ENCODE measurements at regions not wholly inside any gene's neighbourhood (a gene's known extent, or its start where the extent isn't known, plus 50 kb on each side); places are given as distances from the start of the nearest gene placed in this dataset.

GRCh38 chr22:48522271-48522670 is 1305.4 kb downstream of the BRD1 start:
- CTCF ChIA-PET, result no interaction called here
- Histone ChIP-seq H3K9ac (ENCODE audit: low read length) (no peak overlapping the region), H3K4me3 (ENCODE audit: control extremely low read depth in 1 of 5, extremely low read depth in 1 of 5, insufficient read depth in 1 of 5, low read depth in 2 of 5, low read length in 4 of 5) (no peak overlapping the region), H3K4me2 (replicated peaks; ENCODE audit: low read depth, low read length, poor library complexity, severe bottlenecking) (no peak overlapping the region), H3K79me2 (ENCODE audit: control insufficient read depth, insufficient read depth, low read length) (no peaks in the 10 kb centered on the region), H3K36me3 (replicated peaks in 1 of 2; ENCODE audit: control extremely low read depth in 1 of 2, control insufficient read depth in 1 of 2, extremely low read depth in 1 of 2, insufficient read depth in 2 of 2, low read length in 1 of 2) (no peaks in the 10 kb centered on the region), H2AFZ (ENCODE audit: insufficient read depth, low read depth, low read length, poor library complexity, severe bottlenecking) (no peak overlapping the region), H3K4me1 (ENCODE audit: control insufficient read depth in 2 of 2, insufficient read depth in 2 of 2, low read length in 2 of 2) (no peaks in the 10 kb centered on the region), H3K27ac (ENCODE audit: low read length in 2 of 2) (no peak overlapping the region), H4K20me1 (ENCODE audit: control insufficient read depth, insufficient read depth, low read length, poor library complexity, severe bottlenecking) (no peaks in the 10 kb centered on the region), H3K9me3 (ENCODE audit: control extremely low read depth in 1 of 3, control insufficient read depth in 2 of 3, insufficient read depth in 1 of 3, low read length in 2 of 3) (no peaks in the 10 kb centered on the region), H3K27me3 (replicated peaks in 1 of 4; ENCODE audit: control extremely low read depth in 1 of 4, control insufficient read depth in 3 of 4, insufficient read depth in 4 of 4, low read length in 3 of 4) (no peaks in the 10 kb centered on the region)
- no peak for ATAC-seq (ENCODE audit: low read depth)
- no peak for TF ChIP-seq CTCF (IDR thresholded peaks at IDR 0.05)
- TF ChIP-seq EZH2 (IDR thresholded peaks at IDR 0.05; ENCODE audit: borderline replicate concordance, insufficient read depth, low read depth, low read length, poor library complexity, severe bottlenecking), result no peak
- H3K27me3 Mint-ChIP-seq, result no peaks in the 10 kb centered on the region
- no peak overlapping the region for H3K27ac Mint-ChIP-seq
- DNase-seq, result no peak
- intact Hi-C loops (cut with micrococcal nuclease), result no loop called here
- H3K9me3 Mint-ChIP-seq (ENCODE audit: insufficient read depth), result no peaks in the 10 kb centered on the region
- H3K4me3 Mint-ChIP-seq, result no peak overlapping the region
- POLR2A ChIA-PET, result no interaction called here
- 93% methylated on average over 9 of the region's 14 CpGs for WGBS (ENCODE audit: insufficient coverage)
- no peaks in the 10 kb centered on the region for H3K4me1 Mint-ChIP-seq

GRCh38 chr22:48520884-48521588 is 1306.6 kb downstream of the BRD1 start:
- Histone ChIP-seq H4K20me1 (ENCODE audit: control insufficient read depth, insufficient read depth, low read length, poor library complexity, severe bottlenecking) (no peaks in the 10 kb centered on the region), H3K79me2 (ENCODE audit: control insufficient read depth, insufficient read depth, low read length) (no peaks in the 10 kb centered on the region), H2AFZ (ENCODE audit: insufficient read depth, low read depth, low read length, poor library complexity, severe bottlenecking) (no peak overlapping the region), H3K4me1 (ENCODE audit: control insufficient read depth in 2 of 2, insufficient read depth in 2 of 2, low read length in 2 of 2) (no peaks in the 10 kb centered on the region), H3K27me3 (replicated peaks in 1 of 4; ENCODE audit: control extremely low read depth in 1 of 4, control insufficient read depth in 3 of 4, insufficient read depth in 4 of 4, low read length in 3 of 4) (no peaks in the 10 kb centered on the region), H3K4me3 (ENCODE audit: control extremely low read depth in 1 of 5, extremely low read depth in 1 of 5, insufficient read depth in 1 of 5, low read depth in 2 of 5, low read length in 4 of 5) (no peak overlapping the region), H3K36me3 (replicated peaks in 1 of 2; ENCODE audit: control extremely low read depth in 1 of 2, control insufficient read depth in 1 of 2, extremely low read depth in 1 of 2, insufficient read depth in 2 of 2, low read length in 1 of 2) (no peaks in the 10 kb centered on the region), H3K9ac (ENCODE audit: low read length) (no peak overlapping the region), H3K27ac (ENCODE audit: low read length in 2 of 2) (no peak overlapping the region), H3K9me3 (ENCODE audit: control extremely low read depth in 1 of 3, control insufficient read depth in 2 of 3, insufficient read depth in 1 of 3, low read length in 2 of 3) (no peaks in the 10 kb centered on the region), H3K4me2 (replicated peaks; ENCODE audit: low read depth, low read length, poor library complexity, severe bottlenecking) (no peak overlapping the region)
- H3K27ac Mint-ChIP-seq, result no peak overlapping the region
- no peaks in the 10 kb centered on the region for H3K27me3 Mint-ChIP-seq
- ATAC-seq (ENCODE audit: low read depth) (no peak), DNase-seq (no peak)
- 80% methylated on average over 8 of the region's 13 CpGs for WGBS (ENCODE audit: insufficient coverage)
- H3K4me1 Mint-ChIP-seq, result no peaks in the 10 kb centered on the region
- no peaks in the 10 kb centered on the region for H3K9me3 Mint-ChIP-seq (ENCODE audit: insufficient read depth)
- ChIA-PET POLR2A (no interaction called here), CTCF (no interaction called here)
- intact Hi-C loops (cut with micrococcal nuclease), result no loop called here
- no peak for TF ChIP-seq CTCF (IDR thresholded peaks at IDR 0.05)
- TF ChIP-seq EZH2 (IDR thresholded peaks at IDR 0.05; ENCODE audit: borderline replicate concordance, insufficient read depth, low read depth, low read length, poor library complexity, severe bottlenecking), result no peak
- no peak overlapping the region for H3K4me3 Mint-ChIP-seq
